NCI-H2196 treated with DMSO at 0.1 percent for 48 hours (cell line): ENCODE measurements at regions not wholly inside any gene's neighbourhood (a gene's known extent, or its start where the extent isn't known, plus 50 kb on each side); places are given as distances from the start of the nearest gene placed in this dataset.
"Not testable (repeated sequence)": the region's sequence is repeated elsewhere in the genome, so short reads cannot be mapped to it uniquely, and the experiment has no call there.

ENCODE experiments used
- DNase-seq: peaks from one replicate; lab custom pipeline; 2025; ENCODE audit not compliant: unreplicated experiment; lab: John Stamatoyannopoulos, UW

DNA sequence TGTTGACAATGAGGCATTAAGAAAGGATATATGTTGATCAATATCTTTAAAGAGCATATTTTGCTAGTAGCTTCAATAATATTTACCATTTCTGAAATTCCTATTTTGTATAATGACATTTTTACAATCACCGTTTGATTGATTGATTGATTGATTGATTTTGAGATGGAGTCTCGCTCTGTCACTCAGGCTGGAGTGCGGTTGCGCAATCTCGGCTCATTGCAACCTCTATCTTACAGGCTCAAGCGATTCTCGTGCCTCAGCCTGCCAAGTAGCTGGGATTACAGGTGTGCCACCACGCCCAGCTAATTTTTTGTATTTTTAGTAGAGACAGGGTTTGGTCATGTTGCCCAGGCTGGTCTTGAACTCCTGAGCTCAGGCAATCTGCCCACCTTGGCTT, 150.9 kb upstream of the TEX13D start:
- DNase-seq = not testable (repeated sequence)

DNA sequence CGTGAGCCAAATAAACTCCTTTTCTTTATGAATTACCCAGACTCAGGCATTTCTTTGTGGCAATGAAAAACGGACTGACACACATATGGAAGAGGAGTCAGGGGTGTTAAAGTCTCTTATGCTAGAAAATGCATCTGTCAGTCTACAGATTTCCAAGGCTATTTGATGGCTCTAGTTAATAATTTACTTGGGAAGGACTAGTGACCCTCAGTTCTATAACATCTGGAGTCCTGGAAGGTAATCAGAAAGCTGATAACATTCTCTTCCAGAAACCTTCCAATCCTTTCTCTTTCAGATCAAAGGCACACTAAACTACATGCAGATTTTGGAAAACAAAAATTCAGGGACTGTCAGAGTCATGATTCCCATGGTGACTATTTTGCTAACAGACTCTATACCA, 142.0 kb upstream of the TEX13D start:
- no peak for DNase-seq

DNA sequence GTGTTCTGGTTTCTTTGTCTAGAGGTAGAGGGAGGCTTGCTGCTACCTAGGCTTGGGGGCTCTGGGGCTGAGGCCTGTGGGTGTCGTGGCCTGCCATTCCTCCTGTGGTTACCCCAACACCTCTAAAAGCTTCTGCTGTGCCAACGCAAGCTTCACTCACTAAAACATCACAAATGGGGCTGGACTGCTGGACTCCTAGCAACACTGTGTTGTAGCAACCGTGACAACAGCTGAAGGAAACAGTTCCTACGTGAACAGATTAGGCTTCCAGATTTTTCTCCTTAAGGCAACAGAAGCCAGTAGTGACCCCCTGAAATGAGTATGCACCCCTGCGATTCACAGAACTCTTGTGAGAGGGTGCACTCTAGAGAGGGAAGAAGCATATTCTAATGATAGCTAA, 138.3 kb upstream of the TEX13D start:
- no peak for DNase-seq

DNA sequence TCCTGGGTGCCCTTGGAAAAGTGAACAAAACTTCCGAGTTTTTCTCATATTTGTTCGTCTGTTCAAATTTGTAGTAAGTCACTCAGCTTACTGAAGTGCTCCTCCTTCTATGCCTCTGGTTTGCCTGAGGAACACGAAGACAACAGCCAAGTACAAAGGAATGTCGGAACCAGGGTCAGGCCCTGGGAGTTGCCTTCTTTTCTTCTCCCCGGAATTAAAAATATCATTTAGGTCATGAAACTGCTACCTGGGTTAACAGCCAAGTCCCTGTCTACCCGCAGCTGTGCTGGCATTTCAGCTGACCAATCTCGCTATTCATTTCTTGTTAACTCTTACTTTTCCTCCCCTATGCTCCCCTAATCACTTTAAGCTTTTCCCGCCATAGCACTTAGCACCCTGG, 137.6 kb upstream of the TEX13D start:
- DNase-seq = no peak

DNA sequence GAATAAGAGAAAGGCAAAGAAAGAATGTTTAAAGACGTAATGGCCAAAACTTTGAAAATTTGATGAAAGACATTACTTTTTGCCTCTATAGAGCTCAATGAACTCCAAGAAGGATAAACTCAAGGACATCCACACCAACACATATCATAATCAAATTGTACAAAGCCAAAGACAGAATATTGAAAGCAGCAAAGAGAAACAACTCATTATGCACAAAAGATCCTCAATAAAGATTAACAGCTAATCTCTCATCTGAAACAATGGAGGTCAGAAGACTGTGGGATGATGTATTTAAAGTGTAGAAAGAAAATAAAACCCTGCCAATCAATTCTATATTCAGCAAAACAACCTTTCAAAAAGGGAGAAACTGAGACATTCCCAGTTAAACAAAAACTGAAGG, 129.1 kb upstream of the TEX13D start:
- DNase-seq = no peak

DNA sequence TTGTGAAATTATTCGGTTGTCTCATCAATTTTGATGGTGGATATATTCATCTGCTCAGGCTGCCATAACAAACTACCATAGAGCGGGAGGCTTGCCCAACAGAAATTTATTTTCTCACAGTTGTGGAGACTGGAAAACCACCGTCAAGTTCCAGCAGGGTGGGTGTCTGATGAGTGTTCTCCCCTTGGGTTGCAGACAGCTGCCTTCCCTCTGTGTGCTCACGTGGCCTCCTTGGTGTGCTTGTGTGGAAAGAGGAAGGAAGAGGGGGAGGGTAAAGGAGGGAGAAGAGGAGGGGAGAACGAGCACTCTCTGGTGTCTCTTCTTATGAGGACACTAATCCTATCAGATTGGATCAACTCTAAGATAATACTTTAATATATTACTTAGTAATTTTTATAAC, 123.8 kb upstream of the TEX13D start:
- DNase-seq = no peak

DNA sequence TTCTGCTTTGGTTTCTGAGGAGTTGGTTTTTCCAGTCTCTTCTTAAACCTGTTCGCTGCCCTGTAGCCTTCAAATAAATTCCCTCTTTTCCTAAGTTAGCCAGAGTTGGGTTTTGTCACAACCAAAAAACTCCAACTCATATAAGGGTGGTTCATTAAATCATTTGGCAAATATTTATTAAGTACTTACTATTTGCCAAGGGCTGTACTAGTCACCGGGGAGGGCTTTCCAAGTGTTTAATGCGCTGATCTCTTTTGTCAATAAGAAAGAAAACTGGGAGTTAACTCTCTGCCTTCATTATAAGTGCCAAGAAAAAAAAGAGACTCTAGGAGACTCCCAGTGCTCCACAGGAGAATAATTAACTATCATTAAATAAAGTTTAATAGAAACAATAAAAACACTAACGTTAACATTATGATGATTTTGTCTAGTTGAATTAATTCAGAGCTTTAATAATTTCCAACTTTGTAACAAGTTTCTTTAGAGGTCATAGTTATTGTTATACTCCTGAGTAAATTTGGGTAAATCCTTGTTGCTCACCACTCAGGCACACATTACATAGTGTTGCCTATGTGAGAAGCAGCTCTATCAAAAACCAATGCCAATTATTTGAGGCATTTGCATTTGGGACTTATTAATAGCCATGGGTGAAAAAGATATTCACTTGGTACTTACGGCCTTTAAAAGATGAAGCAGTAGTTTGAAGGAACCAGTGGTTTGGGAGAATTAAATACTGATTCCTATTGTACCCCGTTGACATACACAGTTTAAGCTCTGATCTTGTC, 122.5 kb upstream of the TEX13D start:
- no peak for DNase-seq

DNA sequence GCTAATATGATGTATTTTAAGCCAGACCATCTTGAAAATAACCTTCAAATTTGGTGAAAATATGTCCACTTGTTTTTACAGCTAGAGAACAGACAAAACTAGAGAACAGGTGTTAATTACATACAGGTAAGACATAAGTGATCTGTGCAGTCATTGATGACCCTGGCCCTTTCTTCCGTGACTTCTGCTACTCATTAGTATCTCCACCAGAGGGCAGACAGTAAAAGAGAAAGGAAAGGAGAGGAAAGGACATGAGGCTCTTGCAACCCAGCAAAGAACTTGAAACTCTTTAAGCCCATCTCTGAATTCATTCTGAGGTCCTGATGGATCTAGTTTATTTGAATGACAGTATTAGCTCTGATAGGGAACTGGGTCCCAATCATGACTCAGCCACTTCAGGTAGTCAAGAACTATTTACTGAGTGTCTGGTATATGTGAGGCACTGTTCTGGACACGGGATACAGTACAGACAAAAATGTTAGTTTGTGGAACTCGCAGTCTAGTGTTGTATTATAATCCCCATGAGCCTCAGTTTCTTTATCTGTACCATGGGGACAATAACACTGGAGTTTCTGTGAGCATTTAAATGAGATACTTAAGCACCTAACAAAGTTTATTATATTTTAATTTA, 121.0 kb upstream of the TEX13D start:
- DNase-seq = peak; percentile 22

DNA sequence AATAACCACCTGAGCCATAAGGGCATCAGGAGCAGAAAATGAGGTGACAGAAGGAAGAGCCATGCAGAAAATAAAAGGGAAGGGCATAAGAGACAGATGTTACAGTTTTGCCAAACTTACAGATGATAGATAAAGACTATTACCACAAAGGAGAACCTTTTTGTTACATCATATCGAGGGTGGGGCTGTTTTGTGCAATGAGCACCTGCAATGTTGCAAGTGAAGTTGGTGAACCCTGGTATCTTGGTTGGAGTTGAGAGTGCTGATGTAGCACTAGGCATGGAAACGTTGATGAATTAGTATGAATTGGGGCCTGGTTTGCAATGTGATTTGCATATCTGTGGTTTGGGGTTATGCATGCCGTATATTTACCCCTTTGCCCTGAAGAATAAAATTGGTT, 119.8 kb upstream of the TEX13D start:
- DNase-seq = no peak

DNA sequence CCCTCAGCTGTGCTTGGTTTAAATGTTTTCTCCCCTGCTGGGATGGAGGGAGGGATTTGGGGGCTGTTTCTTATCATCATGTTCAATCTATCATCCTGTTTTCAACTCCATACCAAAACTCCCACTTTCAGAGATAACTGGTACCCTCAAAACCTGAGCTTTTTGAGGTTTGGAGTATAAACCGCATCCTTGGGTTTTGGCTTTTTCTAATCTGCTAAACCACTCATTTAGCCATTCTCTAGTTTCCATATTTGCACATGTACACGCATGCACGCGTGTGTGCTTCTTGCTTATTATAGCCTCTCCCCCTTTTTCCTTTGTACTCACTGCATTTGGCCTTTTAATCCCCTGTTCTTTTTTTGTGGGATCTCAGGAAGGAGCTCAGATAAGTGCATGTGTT, 116.7 kb upstream of the TEX13D start:
- DNase-seq = no peak

DNA sequence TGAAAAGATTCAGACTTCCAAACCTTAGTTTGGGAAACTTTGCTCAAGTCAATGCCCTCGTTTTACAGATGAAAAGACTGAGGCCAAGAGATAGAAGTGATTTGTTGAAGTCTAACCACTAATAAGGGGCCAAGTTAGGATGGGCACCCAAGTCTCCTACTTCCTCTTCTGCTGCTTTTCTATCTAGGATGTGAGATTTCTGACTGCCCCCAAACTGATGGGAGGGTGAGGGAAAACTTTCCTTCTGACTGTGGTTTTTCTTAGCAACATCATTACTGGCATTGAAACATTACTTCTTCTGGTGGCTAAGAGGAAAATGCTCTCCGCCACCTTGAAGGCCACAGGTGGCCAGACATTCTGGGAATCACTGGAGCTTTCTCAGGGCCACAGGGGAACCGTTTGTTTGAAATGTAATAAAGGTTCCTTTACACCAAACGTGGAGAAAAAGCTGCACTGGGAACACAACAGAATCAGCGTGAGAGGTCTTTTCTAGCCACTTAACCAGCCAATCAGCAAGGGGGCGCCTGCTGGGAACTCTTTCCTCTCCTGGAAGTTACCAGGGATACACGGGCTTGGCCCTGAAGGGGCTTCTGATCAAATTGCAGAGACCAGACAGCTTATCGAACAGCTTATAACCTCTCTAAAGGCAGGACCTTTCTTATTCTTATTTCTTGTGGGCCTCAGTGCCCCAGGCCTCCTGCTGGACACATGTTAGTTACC, 115.9 kb upstream of the TEX13D start:
- no peak for DNase-seq

DNA sequence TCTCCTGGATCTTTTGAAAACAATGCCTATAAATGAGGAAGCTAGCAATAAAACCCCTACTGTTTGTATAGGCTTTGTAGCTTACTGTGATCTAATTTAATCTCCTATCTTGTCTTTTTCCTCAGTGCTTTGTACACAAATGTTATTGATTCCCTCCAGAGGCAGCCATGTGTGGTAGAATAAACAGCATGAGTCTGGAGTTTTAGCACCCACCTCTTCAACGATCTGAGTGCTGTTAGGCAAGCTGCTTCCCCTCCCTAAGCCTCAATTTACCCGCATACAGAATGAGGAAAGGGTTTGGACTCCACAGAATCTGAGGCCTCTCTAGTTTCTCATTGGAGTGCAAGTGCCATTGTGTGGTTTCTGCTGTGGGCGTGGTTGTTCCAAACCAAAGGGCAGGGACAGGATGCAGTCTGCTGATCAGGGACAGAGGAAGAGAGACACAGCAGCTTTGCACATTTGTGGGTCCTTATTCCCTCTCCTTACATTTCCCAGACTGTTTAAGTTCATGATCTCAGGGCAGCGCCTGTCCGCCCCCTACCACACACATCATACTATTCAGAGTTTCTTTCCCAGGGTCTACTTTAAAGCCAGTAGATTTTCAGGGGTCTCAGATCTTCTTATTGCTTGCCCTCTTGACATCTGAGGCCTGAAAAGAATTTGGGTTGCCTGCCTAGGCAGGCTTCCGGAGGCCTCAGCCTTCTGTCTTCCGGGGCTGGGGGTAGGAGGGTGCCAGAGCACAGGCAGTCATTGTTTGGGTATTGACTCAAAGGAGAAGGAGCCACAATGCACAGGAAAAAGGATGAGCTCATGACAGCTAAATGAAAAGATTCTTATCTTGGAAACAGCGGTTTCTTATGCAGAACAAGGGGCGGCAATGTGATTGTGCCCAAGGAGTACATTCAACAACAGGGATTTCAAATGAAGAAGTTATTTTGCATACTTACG, 114.9 kb upstream of the TEX13D start:
- DNase-seq = no peak

DNA sequence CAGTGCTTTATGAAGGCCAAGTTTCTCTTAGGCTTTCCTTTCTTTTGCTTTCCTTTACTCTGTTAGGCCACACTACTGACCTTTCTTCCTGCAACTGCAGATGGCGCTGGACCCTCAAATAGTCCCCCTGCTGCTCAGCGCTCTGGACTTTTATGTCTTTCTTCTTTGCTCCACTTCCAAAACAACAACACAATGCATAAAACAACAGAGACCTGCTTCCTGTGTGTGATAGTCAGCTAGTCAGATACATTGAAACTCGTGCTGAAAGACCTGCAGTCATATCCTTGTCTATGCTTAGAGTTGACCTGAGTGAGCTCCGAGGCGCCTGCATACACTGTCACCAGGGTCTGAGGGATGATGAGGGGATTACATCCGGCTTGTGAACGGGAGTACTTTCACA, 108.9 kb upstream of the TEX13D start:
- no peak for DNase-seq

DNA sequence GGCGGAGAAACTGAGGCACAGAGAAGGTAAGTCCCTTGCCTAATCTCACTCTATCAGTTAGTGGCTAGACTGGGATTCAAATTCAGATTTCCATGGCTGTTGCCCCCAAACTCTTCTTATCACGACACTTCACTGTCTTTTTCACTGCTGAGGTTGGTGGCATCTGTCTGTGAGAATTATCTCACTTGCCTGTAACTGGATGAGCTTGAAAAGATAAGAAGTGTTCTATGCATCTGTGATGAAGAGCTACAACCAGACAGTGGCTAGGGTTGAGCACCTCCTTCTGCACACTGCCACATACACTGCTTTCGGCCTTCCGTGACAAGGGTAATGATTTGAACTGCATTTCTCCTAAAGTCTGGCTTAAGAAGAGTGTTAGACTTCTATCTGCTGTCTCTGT, 107.9 kb upstream of the TEX13D start:
- no peak for DNase-seq

DNA sequence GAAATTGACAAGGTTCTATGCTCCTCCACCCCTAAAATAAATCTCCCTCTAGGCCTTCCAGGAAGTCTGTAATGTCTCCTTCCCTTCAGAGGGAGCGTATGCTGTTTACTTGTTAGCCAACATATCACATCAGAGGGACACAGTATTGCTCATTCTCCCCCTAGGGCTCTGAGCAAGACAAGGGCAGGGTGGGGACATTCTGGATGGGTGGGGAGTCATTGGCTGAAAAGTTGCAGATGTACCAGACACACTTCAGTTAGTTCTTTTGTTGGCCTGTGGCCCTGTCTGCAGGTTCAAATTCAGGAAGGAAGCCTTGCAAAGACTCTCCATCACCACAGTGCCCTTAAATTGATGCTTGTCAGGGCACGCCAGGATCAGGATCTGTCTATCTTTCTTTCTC, 106.3 kb upstream of the TEX13D start:
- DNase-seq = no peak

DNA sequence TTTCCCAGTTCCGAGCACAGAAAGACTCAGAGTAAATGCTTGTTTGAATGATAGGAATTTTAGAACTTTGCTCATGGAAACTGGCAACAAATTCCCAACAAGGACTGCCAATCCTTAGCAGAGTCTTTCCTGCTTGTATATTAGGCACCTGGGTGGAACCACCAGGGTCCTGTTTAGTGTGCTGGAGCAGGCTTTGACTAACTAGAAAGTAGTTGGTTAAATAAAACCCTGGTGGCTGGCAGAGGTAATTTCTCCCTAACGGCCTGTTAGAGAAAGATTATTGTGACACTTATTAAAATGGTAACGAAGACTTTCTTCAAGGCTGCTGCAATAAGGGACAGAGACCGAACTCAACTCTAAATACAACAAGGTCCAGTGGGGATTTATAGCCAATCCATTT, 103.6 kb upstream of the TEX13D start:
- DNase-seq = no peak

DNA sequence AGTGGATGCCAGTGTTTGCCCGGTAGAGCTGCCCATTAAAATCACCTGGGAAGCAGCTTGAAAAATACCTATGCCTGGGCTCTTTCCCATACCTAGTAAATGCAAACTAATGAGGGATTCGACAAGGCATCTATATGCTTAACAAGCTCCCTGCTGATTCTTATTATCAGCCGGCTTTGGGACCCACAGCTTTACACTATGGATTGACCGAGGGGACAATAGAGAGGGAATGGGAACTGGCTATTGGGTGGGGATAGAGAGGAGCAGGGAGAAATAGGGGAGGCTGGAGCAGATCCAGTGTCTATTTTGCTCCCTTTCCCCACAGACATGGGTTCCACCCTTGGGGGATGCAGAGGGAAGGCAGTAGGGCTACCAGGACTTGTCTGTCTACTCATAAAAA, 103.1 kb upstream of the TEX13D start:
- no peak for DNase-seq

DNA sequence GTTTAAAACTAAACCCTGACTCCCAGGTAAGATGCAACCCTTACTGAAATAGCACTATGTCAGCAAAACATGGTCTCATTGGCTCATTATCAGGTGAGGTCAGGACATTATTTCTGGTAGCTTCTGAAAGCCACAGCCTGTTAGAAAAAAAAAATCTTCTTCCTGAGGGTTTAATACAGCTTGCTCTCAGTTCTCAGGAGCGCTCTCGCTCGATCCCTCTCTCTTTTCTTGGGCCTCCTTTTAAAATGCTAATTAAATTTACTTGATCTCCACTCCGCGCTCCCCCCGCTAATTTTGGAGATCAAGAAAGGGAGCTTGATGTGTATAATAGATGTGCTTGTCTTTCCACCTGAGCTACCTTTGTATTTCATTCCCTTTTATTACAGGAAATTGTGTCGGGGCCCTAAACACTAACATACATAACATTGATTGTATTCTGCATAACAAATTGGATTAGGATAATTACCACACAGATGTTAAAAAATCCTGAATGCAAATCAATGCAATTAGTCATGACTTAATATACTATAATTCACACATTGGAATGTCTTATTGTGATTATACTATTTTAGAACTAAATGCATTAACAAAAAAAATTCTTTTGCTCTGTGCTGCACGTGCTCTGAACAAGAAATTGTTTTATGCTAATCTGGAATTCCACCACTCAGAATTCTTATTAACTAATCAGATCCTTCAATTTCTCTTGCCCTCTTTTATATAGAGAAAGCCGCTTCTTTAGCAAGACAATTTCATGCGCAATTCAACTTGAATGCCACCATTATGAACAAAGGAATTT, 101.6 kb upstream of the TEX13D start:
- no peak for DNase-seq

DNA sequence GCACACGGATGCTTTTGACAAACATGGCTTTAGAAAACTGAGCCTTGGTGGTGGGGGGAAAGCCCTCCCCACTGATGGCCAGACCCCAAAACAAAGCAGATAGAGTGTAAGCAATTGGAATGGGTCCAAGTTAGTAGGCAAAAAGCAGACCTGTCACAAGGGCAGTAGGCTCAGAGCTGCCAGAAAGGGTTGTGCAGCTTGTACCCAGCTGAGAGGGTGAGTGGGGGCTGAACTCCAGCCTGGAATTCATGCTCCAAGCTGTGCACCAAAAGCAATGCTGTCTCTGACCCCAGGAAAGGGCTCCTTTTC, 101.1 kb upstream of the TEX13D start:
- DNase-seq = no peak

DNA sequence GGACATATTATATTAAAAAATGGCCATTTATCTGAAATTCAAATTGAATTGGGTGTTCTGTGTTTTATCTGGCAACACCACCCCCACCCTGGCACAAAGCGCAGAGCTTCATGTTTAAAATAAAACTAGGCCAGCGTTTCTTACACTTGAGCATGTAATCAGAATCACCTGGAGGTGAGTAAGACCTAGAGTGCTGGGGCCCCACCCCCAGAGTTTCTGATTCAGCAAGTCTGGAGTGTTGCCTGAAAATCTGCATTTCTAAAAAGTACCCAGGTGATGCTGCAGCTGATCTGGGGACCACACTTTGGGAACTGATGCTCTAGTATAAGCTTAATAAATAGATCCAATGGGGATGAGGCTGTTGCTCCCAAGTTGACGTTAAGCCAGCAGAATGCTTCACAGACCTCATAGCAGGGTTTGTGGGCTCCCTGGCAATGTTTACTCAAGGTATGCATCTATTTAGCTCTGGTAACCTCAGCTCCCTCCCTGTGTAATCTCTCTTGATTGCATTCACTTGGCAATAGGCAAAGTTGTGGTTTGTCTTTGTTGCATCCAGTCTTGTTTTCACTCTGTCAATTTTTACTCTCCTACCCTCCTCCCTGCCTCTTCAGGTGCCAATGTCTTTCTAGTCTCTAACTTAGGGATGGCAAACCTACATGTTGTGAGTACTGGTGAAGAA, 99.8 kb upstream of the TEX13D start:
- no peak for DNase-seq
